ENCODE measurements at regions not wholly inside any gene's neighbourhood (a gene's known extent, or its start where the extent isn't known, plus 50 kb on each side); places are given as distances from the start of the nearest gene placed in this dataset.

DNA sequence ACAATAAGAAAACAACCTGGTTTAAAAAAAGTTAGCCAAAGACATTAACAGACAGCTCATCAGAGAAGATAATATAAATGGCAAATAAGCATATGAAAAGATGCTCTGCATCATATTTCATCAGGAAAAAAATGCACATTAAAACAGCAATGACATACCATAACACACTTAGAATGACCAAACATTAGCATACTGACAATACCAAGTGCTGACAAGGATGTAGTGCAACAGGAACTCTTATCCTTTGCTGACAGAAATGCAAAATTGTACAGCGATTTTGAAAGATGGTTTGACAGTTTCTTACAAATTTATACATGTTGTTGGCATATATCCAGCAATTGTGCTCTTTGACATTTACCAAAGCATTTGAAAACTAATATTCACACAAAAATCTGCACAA lies 573.0 kb downstream of the FSCB start:
- Mint-ChIP-seq H3K27me3 (no peaks in the 10 kb centered on the region), H3K9me3 (peaks cover 13% of the 10 kb centered on the region), H3K36me3 (no peaks in the 10 kb centered on the region), H3K4me1 (ENCODE audit: low read depth in 2 of 2) (no peaks in the 10 kb centered on the region), H3K4me3 (no peak overlapping the region), H3K27ac (no peak overlapping the region)
- DNase-seq (ENCODE audit: low spot score) (no peak), ATAC-seq (no peak)

DNA sequence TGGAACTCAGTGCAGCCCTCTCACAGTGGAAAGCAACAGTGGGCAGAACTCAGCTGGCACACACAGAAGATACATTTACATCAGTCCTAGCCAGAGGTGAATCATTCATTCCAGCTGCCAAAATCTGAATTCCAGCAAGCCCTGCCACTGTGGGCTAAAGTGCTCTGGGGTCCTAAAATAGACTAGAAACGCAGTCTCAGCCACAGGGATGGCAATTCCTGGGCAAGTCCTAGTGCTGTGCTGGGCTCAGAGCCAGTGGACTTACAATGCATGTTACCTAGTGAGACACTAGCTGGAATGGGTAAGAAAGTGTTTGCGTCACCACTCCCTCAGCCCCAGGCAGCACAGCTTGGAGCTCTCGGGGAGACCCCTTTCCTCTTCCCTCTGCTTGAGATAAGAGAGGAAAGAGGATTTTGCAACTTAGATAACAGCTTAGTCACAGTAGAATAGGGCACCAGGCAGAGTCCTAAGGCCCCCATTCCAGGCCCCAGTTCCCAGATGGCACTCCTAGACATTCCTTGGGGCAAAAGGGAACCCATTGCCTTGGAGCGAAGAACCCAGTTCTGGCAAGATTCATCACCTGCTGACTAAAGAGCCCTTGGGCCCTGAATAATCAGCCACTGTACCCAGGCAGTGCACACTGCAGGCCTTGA lies 592.9 kb downstream of the FSCB start:
- H3K4me1 Mint-ChIP-seq (ENCODE audit: low read depth in 2 of 2): no peaks in the 10 kb centered on the region
- ATAC-seq (no peak), DNase-seq (ENCODE audit: low spot score) (no peak)
- H3K27me3 Mint-ChIP-seq: no peaks in the 10 kb centered on the region
- no peak overlapping the region for H3K4me3 Mint-ChIP-seq
- H3K27ac Mint-ChIP-seq: no peak overlapping the region
- H3K9me3 Mint-ChIP-seq: peaks cover 12% of the 10 kb centered on the region
- H3K36me3 Mint-ChIP-seq: peaks cover 5% of the 10 kb centered on the region

DNA sequence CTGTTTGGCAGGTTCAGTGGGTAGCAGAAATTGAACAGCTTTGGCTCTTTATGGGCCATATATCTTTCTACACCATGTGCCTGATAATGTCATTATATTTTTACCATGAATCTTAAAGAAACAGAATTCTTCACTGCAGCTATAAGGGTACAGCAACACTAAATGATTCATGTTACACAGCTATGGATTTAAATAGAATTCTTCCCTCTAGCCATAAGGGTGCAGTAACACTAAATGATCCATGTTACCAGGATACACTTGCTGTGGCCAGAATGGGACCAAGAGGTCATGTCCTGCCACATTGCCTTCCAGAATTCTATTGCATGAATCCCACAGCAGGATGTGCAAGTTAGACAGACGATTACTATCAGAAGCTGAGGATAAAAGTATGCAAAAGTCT lies 603.9 kb downstream of the FSCB start:
- no peak for DNase-seq (ENCODE audit: low spot score)
- no peaks in the 10 kb centered on the region for H3K36me3 Mint-ChIP-seq
- H3K27me3 Mint-ChIP-seq: no peaks in the 10 kb centered on the region
- H3K4me3 Mint-ChIP-seq: no peak overlapping the region
- no peak overlapping the region for H3K27ac Mint-ChIP-seq
- no peak for ATAC-seq
- no peaks in the 10 kb centered on the region for H3K9me3 Mint-ChIP-seq
- H3K4me1 Mint-ChIP-seq (ENCODE audit: low read depth in 2 of 2): no peaks in the 10 kb centered on the region

DNA sequence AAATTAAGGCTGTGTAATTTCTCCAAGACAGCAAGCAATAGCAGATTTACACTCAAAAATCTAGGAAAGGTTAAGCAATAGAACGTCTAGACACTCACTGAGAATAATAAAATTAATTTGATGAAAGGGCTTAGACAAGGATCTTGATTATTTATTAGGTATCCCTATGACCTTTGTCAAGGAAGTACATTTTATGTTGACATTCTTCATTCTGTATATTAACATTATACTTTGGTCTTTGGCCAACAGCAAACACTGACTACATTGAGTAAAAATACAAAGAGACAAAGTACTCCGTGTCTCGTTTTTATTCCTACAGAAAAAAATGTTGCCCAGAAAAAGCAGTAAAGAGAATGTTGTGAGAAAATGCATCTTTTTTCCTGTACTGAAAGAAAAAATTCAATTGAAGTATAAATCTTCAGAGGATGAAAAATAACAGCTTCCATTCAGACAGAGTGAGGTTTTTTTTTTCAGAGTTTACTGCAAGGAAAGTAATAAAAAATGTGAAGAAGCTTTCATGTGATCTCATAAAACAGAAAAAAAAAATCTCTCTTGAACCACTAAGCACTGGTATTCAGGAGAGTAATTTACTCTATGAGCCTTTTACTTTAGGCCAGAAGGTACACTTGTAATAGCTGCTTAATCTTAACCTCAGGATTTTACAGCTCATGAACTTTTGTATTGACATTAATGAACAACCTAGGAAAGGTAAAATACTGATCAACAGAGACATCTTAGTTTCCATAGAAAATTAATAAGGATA lies 605.0 kb downstream of the FSCB start:
- Mint-ChIP-seq H3K9me3 (no peaks in the 10 kb centered on the region), H3K4me3 (no peak overlapping the region)

DNA sequence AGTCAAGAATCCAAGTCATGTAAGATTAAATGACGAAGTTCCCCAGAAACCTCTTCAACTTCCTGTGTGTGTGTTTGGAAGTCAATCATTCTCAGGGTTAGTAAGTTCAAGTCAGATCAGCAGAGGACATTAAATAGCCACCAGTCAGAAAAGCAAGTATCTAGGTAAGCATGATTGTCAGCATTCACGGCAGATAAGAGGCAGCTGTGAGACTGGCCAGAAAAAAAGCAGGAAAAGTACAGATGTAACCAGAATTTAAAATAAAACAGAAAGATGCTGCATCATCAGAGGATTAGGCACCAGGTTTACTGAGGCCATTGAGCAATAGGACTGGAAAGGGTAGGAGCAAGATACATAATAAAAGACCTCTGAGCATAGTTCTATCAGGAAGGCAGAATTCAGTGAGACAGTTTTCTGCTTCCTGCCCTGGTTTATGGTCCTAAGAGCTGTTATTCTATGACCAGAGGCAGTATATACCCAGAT lies 606.9 kb downstream of the FSCB start:
- no peaks in the 10 kb centered on the region for H3K27me3 Mint-ChIP-seq
- DNase-seq (ENCODE audit: low spot score): no peak
- no peak overlapping the region for H3K4me3 Mint-ChIP-seq
- no peaks in the 10 kb centered on the region for H3K9me3 Mint-ChIP-seq
- no peak overlapping the region for H3K27ac Mint-ChIP-seq
- no peaks in the 10 kb centered on the region for H3K4me1 Mint-ChIP-seq (ENCODE audit: low read depth in 2 of 2)
- no peak for ATAC-seq
- no peaks in the 10 kb centered on the region for H3K36me3 Mint-ChIP-seq

More for the DNA sequence above, 605.0 kb downstream of the FSCB start:
- ATAC-seq (no peak), DNase-seq (ENCODE audit: low spot score) (no peak)
- H3K4me1 Mint-ChIP-seq (ENCODE audit: low read depth in 2 of 2): no peaks in the 10 kb centered on the region
- H3K36me3 Mint-ChIP-seq: no peaks in the 10 kb centered on the region
- H3K27ac Mint-ChIP-seq: no peak overlapping the region
- no peaks in the 10 kb centered on the region for H3K27me3 Mint-ChIP-seq

DNA sequence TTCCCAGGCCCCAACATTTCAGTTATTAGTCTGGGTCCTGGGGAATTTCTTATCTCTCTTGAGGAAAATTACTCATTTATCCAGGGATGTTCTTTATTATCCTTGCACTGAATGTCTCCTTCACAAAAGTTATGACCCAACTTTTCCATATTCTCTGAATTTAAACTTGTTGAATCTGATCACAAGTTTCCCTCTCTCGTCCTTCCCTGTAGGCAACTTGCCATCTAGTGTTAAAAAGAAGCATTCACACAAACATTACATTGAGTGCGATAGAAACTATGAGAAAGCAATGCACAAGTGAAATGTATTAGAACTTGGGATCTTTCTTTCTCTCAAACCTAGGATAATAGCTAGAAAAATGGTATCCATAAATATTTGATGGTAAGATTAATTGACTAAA lies 608.4 kb downstream of the FSCB start:
- no peak overlapping the region for H3K4me3 Mint-ChIP-seq
- no peak for DNase-seq (ENCODE audit: low spot score)
- H3K36me3 Mint-ChIP-seq: no peaks in the 10 kb centered on the region
- H3K27me3 Mint-ChIP-seq: no peaks in the 10 kb centered on the region
- no peak for ATAC-seq
- H3K27ac Mint-ChIP-seq: no peak overlapping the region
- H3K4me1 Mint-ChIP-seq (ENCODE audit: low read depth in 2 of 2): no peaks in the 10 kb centered on the region
- no peaks in the 10 kb centered on the region for H3K9me3 Mint-ChIP-seq

DNA sequence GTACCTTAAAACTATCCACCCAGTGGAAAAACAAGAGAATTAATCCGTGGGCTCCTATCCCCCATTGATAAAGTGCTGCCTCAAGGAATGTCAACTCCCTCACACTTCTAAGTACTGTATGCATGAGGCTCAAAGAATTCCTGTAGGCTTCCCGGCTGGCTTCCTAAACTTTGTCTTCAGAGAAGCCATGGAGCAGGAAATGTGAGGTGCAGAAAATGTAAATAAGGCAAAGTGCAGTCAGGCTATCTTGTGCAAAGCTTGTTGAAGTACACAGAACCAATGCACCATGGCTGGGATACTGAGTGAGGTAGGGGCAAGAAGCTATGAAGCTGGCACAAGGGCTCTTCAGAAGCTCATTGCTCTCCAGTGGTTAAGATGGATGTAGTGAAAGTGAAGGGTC lies 611.0 kb downstream of the FSCB start:
- H3K36me3 Mint-ChIP-seq: no peaks in the 10 kb centered on the region
- peaks cover 6% of the 10 kb centered on the region for H3K9me3 Mint-ChIP-seq
- no peak for DNase-seq (ENCODE audit: low spot score)
- no peak overlapping the region for H3K4me3 Mint-ChIP-seq
- no peaks in the 10 kb centered on the region for H3K4me1 Mint-ChIP-seq (ENCODE audit: low read depth in 2 of 2)
- no peak for ATAC-seq
- H3K27me3 Mint-ChIP-seq: no peaks in the 10 kb centered on the region
- no peak overlapping the region for H3K27ac Mint-ChIP-seq

DNA sequence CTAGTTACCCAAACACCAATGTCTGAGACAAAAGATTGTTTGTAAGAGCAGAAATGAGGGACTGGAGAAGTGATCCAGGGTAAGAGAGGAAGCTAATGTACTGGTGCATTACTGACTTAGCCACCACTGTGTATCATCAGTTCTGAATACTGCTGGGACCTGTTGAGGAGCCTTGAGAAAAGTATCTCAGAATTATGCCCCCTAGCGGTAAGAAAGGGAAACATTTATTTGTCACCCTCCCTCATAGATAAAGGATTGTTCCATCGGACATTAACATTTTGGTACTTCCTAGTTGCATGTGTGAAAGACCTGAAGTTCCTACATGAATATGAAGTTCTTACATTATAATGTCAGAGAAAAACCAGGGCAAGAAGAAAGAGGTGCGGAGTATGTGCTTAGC lies 612.5 kb downstream of the FSCB start:
- Mint-ChIP-seq H3K27me3 (no peaks in the 10 kb centered on the region), H3K4me1 (ENCODE audit: low read depth in 2 of 2) (no peaks in the 10 kb centered on the region), H3K9me3 (peaks cover 6% of the 10 kb centered on the region), H3K36me3 (no peaks in the 10 kb centered on the region), H3K4me3 (no peak overlapping the region), H3K27ac (no peak overlapping the region)
- DNase-seq (ENCODE audit: low spot score) (no peak), ATAC-seq (no peak)

DNA sequence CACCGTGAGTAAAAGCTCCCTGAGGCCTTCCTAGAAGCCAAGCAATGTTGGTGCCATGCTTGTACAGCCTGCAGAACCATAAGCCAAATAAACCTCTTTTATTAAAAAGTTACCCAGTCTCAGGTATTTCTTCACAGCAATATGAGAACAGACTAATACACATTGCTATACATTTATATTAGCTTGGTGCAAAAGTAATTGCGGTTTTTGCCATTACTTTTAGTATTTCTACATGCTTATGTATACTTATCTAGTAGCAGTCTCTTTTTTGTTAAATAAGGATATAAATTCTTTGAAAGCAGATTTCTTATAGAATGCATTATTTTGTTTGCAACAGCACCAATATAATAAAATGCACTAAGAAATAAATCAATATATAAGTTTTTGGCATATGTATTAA lies 619.6 kb downstream of the FSCB start:
- no peaks in the 10 kb centered on the region for H3K4me1 Mint-ChIP-seq (ENCODE audit: low read depth in 2 of 2)
- peaks cover 22% of the 10 kb centered on the region for H3K9me3 Mint-ChIP-seq
- no peaks in the 10 kb centered on the region for H3K36me3 Mint-ChIP-seq
- no peak overlapping the region for H3K27ac Mint-ChIP-seq
- DNase-seq (ENCODE audit: low spot score) (no peak), ATAC-seq (no peak)
- no peaks in the 10 kb centered on the region for H3K27me3 Mint-ChIP-seq
- no peak overlapping the region for H3K4me3 Mint-ChIP-seq

DNA sequence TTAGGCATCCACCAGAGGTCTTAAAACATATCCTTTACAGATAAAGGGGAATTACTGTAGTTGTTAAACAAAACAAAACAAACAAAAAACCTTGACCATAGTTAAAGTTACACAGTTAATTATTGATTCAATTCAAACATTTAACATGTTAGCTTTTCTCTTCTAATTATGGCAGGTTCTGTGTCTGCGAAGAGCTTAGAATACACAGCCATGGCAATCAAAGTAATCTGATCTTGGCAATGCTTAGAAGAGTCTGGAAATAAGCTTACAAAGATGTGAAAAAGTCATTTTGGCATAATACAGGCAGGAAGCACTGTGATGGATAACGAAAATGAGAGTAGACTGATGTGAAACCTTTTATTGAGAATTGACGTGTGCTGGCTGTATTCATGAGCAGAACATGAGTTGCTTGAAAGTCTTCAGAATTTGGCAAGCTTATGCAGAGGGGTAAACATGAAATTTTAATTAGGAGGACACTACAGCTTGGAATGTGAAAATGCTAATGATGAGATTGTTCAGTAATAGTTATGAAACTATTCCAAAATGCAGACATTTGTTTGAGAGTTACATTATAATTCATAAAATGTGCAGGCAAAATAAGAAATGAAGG lies 629.6 kb downstream of the FSCB start:
- Mint-ChIP-seq H3K36me3 (no peaks in the 10 kb centered on the region), H3K27ac (no peak overlapping the region), H3K4me1 (ENCODE audit: low read depth in 2 of 2) (no peaks in the 10 kb centered on the region), H3K9me3 (peaks cover 15% of the 10 kb centered on the region), H3K27me3 (no peaks in the 10 kb centered on the region), H3K4me3 (no peak overlapping the region)
- ATAC-seq (no peak), DNase-seq (ENCODE audit: low spot score) (no peak)

DNA sequence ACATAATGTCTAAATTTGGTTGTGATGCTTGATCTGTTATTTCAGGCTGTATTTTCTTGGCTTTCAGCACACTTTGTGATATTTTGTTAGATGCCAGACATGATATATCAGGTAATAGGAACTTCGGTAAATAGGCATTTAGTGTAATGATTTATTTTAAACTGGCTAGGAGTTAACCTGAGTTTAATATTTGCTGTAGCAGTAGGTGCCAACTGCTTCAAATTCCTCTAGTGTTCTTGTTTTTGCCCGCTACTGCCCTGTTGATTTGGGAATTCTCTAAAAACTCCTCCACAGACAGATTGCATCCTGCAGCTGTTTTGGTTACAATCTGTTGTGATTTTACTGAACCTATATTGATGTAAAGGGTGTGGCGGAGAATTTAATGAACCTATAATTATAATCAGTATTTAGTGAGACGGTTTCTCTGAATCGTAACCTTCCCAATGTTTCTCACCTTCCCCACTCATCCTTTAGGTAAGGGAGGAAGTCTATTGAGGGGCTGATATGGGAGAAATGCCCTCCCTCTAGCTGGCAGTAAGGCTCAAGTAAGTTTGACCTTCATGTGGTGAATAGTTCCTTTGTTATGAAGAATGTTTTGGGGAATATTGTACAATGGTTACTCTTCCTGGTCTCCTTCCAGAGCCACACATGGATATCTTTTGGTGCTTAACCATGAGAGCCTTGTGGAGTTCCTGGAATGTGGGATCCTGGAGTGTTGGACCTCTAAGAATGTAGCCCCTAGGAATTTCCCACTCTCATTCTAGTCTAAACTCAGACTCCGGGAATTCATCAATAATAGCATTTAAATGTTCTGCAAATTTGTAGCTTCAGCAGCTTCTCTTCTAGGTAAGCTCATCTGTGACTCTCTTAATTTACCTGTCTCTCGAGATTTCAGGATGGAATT lies 634.1 kb downstream of the FSCB start:
- Mint-ChIP-seq H3K27ac (no peak overlapping the region), H3K36me3 (no peaks in the 10 kb centered on the region), H3K4me3 (no peak overlapping the region), H3K4me1 (ENCODE audit: low read depth in 2 of 2) (no peaks in the 10 kb centered on the region), H3K27me3 (no peaks in the 10 kb centered on the region), H3K9me3 (peaks cover 11% of the 10 kb centered on the region)
- ATAC-seq (no peak), DNase-seq (ENCODE audit: low spot score) (no peak)

DNA sequence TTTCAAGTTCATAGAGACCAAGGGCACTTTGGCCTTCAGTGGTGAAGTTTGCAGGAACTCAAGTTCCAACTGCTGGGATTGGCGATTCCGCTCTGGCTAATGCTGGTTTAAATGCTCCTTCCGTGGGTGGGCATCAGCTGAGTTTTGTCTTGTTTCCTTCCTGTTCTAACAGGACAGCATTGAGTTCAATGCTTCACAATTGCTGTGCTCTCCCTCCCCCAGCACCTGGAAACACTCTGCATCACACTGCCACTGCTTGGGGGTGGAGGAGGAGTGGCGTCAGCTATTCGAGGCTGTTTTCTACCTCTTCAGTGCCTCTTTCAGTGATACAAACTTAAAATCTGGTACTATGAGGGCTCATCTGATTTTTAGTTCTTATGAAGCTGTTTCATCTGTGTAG lies 634.9 kb downstream of the FSCB start:
- H3K4me1 Mint-ChIP-seq (ENCODE audit: low read depth in 2 of 2): no peaks in the 10 kb centered on the region
- no peaks in the 10 kb centered on the region for H3K27me3 Mint-ChIP-seq
- no peak overlapping the region for H3K4me3 Mint-ChIP-seq
- no peaks in the 10 kb centered on the region for H3K36me3 Mint-ChIP-seq
- H3K9me3 Mint-ChIP-seq: peaks cover 14% of the 10 kb centered on the region
- DNase-seq (ENCODE audit: low spot score) (no peak), ATAC-seq (no peak)
- H3K27ac Mint-ChIP-seq: no peak overlapping the region

DNA sequence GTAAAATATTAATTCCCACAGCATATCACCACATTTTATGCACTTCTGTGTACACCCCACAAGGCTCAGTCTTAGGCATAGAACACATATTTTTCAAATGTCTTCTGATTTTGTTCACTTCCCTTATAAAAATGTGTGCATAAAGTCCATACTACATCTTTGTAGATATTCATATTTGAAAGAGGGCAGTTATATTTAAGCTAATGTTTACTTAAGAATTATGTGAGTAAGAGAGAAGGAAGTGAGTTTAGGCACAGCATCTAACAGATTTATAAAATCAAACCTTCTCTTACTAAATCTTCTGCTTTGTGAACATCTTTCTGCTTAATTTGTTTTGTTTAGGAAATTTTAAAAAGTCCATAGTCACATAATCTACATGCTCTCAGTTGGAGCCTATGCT lies 648.1 kb downstream of the FSCB start:
- Mint-ChIP-seq H3K4me1 (ENCODE audit: low read depth in 2 of 2) (no peaks in the 10 kb centered on the region), H3K9me3 (peaks cover 10% of the 10 kb centered on the region), H3K36me3 (no peaks in the 10 kb centered on the region), H3K4me3 (no peak overlapping the region), H3K27ac (no peak overlapping the region), H3K27me3 (no peaks in the 10 kb centered on the region)
- DNase-seq (ENCODE audit: low spot score) (no peak), ATAC-seq (no peak)

DNA sequence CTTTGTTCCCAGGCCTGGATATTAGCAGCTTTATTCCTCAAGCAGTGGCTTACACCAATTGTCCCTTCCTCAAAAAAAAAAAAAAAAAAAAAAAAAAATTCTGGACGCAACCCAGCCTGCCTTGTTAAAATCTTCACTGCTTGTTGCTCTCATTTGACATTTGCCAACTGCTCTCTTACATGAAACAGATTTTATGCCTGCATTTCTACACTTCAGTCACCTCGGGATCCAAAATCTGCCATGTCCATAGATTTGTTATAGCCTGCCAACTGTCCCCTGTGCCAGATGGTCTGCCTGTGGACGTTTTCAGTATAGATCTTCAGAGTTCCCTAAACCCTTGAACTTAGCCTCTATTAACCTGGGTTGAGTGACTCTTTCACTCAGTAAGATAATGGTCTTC lies 651.5 kb downstream of the FSCB start:
- ATAC-seq: no peak
- no peak overlapping the region for H3K4me3 Mint-ChIP-seq
- peaks cover 20% of the 10 kb centered on the region for H3K9me3 Mint-ChIP-seq

More for the DNA sequence above, 651.5 kb downstream of the FSCB start:
- Mint-ChIP-seq H3K27me3 (no peaks in the 10 kb centered on the region), H3K36me3 (no peaks in the 10 kb centered on the region), H3K4me1 (ENCODE audit: low read depth in 2 of 2) (no peaks in the 10 kb centered on the region), H3K27ac (no peak overlapping the region)
- no peak for DNase-seq (ENCODE audit: low spot score)

All from natural killer cell treated with Interleukin-12 subunit alpha and Interleukin-12 subunit beta and Interleukin-15 and Interleukin-18, amount 100 ng/mL, for 72 hours (primary cell).